AG09309 (cell line): ENCODE measurements at regions not wholly inside any gene's neighbourhood (a gene's known extent, or its start where the extent isn't known, plus 50 kb on each side); places are given as distances from the start of the nearest gene placed in this dataset.

Source experiments
- DNase-seq: peaks from one replicate; pipeline ENCODE4 v3.0.0-alpha.2; 2010; ENCODE audit warnings: low read depth
- H3K4me3 ChIP-seq: 2 replicates; pipeline ENCODE4 v1.5.1; 2011; ENCODE audit warnings: mild to moderate bottlenecking, low read depth, low read length, moderate library complexity; ENCODE audit not compliant: control insufficient read depth
- TF ChIP-seq, protein P1 (sequence below): IDR thresholded peaks from 2 replicates; pipeline ENCODE4 v1.5.1; 2011; ENCODE audit warnings: mild to moderate bottlenecking, low read depth, low read length, inconsistent platforms; ENCODE audit not compliant: insufficient read depth, control insufficient read depth; ENCODE audit errors: missing control alignments

DNA sequence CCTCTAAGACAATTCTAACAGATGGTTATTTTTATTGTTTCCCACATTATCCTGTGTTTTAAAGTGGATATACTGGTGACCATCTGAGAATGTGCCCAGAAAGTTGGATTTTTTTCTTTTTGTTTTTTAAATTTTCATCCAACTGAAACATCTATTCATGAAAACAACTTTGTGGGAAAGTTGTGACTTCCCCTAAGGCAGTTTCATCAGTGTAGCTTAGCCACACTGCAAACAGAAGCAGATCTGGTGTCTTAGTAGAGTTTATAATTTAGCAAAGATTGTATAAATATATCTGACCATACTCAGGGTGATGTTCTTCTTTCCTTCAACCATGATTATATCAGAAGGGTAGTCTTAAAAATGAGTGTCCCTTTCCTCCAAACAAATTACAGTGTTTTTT, 1241.3 kb downstream of the MAT2B start:
- no peak for DNase-seq
- H3K4me3 ChIP-seq, result no peak overlapping the region
- TF ChIP-seq, protein P1, sequence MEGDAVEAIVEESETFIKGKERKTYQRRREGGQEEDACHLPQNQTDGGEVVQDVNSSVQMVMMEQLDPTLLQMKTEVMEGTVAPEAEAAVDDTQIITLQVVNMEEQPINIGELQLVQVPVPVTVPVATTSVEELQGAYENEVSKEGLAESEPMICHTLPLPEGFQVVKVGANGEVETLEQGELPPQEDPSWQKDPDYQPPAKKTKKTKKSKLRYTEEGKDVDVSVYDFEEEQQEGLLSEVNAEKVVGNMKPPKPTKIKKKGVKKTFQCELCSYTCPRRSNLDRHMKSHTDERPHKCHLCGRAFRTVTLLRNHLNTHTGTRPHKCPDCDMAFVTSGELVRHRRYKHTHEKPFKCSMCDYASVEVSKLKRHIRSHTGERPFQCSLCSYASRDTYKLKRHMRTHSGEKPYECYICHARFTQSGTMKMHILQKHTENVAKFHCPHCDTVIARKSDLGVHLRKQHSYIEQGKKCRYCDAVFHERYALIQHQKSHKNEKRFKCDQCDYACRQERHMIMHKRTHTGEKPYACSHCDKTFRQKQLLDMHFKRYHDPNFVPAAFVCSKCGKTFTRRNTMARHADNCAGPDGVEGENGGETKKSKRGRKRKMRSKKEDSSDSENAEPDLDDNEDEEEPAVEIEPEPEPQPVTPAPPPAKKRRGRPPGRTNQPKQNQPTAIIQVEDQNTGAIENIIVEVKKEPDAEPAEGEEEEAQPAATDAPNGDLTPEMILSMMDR, result no peak

DNA sequence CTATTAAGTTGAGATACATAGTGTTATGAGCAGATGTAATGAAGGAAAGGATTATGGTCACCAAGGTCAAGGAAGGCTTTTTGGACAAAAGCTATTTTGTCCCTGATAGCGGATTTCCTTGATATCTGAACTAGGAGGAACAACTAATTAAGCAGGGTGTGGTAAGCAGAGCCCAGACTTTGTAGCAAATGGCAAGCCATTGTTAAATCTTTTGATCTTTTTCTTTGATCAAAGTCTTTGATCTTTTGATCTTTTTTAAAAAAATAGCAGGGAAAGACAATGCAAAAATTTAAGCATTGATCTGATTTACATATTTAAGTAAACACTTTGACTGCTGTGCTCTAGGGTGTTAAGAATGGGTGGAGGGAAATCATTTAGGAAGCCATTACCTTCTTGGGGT, 1242.0 kb downstream of the MAT2B start:
- no peak overlapping the region for H3K4me3 ChIP-seq
- DNase-seq, result no peak

DNA sequence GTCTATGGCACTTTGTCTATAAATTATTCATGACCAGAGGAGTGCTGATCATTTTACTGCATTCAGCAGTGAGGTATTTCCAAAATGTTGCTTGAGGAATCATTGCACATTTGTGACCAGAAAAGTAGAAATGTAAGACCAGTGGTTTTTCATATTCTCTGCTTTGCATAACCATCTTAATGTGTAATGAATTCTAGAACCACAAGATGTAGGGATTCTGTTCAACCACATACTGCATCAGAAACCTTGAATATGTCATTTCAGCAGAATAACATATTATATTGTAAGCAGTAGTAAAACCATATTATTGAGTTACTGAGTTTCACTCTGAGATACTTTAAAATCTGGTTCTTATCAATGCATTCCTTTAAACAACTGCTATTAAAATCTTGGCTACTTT, 1243.4 kb downstream of the MAT2B start:
- H3K4me3 ChIP-seq, result no peak overlapping the region
- DNase-seq, result no peak
- TF ChIP-seq, protein P1, result no peak

More for the DNA sequence above, 1242.0 kb downstream of the MAT2B start:
- TF ChIP-seq, protein P1, result no peak

GRCh38 chr5:164753434-164753833, 1248.0 kb downstream of the MAT2B start:
- DNase-seq, result no peak
- TF ChIP-seq, protein P1, result no peak
- H3K4me3 ChIP-seq, result no peak overlapping the region

GRCh38 chr5:164763206-164763605, 1257.8 kb downstream of the MAT2B start:
- no peak for DNase-seq
- no peak overlapping the region for H3K4me3 ChIP-seq
- TF ChIP-seq, protein P1, result no peak

- DNase-seq, result no peak
- TF ChIP-seq, protein P1, result no peak
- H3K4me3 ChIP-seq, result no peak overlapping the region
These were observed 1266.7 kb downstream of the MAT2B start for GRCh38 chr5:164772122-164772521.

DNA sequence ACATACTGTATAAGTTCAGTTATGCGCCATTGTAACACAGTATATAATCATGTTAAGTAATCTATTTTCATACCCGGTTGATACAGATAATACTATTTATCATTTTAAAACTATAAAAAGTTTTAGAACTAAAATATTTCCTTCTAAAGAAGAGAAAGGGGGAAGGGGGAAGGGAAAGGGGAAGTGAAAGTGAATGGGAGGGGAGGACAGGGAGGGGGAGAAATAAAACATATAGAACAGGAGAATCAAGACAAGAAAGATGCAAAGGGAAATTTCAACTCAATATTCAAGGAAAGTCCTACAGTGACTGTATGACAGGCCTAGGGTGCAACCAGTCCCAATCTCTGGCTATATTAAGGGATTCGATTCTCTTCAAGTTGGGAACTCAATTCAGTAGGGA, 1278.8 kb downstream of the MAT2B start:
- TF ChIP-seq, protein P1, result no peak
- DNase-seq, result no peak
- no peak overlapping the region for H3K4me3 ChIP-seq
